ENCODE measurements at regions not wholly inside any gene's neighbourhood (a gene's known extent, or its start where the extent isn't known, plus 50 kb on each side); places are given as distances from the start of the nearest gene placed in this dataset.

DNA sequence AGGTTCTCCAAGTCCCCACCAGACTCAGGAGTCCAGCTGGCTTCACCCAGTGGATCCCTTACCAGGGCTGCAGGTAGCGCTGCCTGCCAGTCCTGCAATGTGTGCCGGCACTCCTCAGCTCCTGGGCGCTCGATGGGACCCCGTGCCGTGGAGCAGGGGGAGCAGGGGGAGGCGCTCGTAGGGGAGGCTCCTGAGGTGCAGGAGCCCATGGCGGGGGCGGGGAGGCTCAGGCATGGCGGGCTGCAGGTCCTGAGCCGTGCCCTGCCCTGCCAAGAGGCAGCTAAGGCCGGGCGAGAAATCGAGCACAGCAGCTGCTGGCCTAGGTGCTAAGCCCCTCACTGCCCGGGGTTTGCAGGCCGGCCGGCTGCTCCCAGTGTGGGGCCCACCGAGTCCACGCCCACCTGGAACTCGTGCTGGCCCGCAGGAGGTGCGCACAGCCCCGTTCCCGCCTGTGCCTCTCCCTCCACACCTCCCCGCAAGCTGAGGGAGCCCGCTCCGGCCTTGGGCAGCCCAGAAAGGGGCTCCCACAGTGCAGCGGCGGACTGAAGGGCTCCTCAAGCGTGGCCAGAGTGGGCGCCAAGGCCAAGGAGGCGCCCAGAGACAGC is 792.9 kb upstream of the CCDC179 start:
- no peaks in the 10 kb centered on the region for H3K4me1 ChIP-seq
- H3K9me3 ChIP-seq: no peaks in the 10 kb centered on the region
- DNase-seq: no peak
- no peaks in the 10 kb centered on the region for H3K36me3 ChIP-seq
- no peak overlapping the region for H3K4me3 ChIP-seq (ENCODE audit: low read depth, low read length)
- no peaks in the 10 kb centered on the region for H3K27me3 ChIP-seq
- no peak for TF ChIP-seq CTCF (IDR thresholded peaks at IDR 0.05; ENCODE audit: low read depth, low read length)

DNA sequence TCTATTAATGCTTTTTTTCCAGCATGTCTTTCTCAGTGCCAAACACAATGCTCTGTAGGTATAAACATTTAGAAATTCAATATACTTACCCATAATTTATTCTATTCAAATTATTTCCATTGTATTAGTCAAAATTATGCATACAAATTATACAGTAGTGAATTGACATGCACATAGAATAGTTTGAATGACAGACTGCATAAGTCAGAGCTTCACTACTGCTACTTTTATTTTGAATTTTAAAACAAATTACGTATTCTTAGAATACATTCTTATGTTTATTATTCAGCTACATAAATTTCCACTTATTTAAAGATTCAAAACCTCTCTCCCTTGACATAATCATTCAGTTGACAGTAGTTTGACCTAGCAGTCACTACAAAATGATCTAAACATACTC is 808.0 kb upstream of the CCDC179 start:
- DNase-seq: no peak
- Histone ChIP-seq H3K9me3 (no peaks in the 10 kb centered on the region), H3K27me3 (no peaks in the 10 kb centered on the region), H3K4me3 (ENCODE audit: low read depth, low read length) (no peak overlapping the region), H3K4me1 (no peaks in the 10 kb centered on the region), H3K36me3 (no peaks in the 10 kb centered on the region)
- TF ChIP-seq CTCF (IDR thresholded peaks at IDR 0.05; ENCODE audit: low read depth, low read length): no peak

DNA sequence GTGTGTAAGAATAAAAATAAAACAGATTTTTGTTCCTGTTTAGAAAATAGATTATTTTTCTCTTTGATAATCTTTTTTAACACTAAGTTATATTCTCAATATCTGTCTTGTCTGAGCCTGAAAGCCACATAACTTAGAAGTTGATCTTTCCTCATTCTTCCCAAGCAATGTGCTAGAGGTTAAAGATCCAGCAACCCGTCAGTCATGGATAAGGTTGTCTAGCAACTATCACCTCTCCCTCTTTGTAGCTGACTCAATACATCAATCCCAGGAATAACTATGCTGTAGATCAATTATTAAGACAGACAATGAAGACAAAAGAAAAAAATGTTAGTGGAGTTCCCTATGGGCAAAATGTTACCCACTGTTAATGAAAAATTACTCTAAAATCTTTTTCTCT is 813.1 kb upstream of the CCDC179 start:
- H3K9me3 ChIP-seq: no peaks in the 10 kb centered on the region
- H3K36me3 ChIP-seq: no peaks in the 10 kb centered on the region
- H3K4me1 ChIP-seq: no peaks in the 10 kb centered on the region
- H3K4me3 ChIP-seq (ENCODE audit: low read depth, low read length): no peak overlapping the region
- no peak for TF ChIP-seq CTCF (IDR thresholded peaks at IDR 0.05; ENCODE audit: low read depth, low read length)
- DNase-seq: no peak
- H3K27me3 ChIP-seq: no peaks in the 10 kb centered on the region

DNA sequence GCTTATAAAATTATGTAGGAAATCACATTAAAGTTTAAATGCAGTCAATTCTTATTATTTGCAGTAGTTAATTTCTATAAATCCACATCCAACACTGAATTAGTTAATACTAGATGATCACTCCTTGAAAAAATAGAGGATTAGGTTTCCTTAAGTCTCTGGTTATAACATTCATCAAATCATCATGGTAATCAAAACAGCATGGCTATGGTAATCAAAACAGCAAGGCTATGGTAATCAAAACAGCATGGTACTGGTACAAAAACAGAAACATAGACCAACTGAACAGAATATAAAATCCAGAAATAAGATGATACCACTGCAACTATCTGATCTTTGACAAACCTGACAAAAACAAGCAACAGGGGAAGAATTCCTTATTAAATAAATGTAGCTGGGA is 814.6 kb upstream of the CCDC179 start:
- Histone ChIP-seq H3K9me3 (no peaks in the 10 kb centered on the region), H3K27me3 (no peaks in the 10 kb centered on the region), H3K4me3 (ENCODE audit: low read depth, low read length) (no peak overlapping the region), H3K4me1 (no peaks in the 10 kb centered on the region), H3K36me3 (no peaks in the 10 kb centered on the region)
- no peak for TF ChIP-seq CTCF (IDR thresholded peaks at IDR 0.05; ENCODE audit: low read depth, low read length)
- no peak for DNase-seq

- Histone ChIP-seq H3K36me3 (no peaks in the 10 kb centered on the region), H3K4me1 (no peaks in the 10 kb centered on the region), H3K27me3 (no peaks in the 10 kb centered on the region), H3K4me3 (ENCODE audit: low read depth, low read length) (no peak overlapping the region), H3K9me3 (no peaks in the 10 kb centered on the region)
- no peak for DNase-seq
- TF ChIP-seq CTCF (IDR thresholded peaks at IDR 0.05; ENCODE audit: low read depth, low read length): no peak
Measured at GRCh38 chr11:23679041-23679440, 817.8 kb upstream of the LUZP2 start.

DNA sequence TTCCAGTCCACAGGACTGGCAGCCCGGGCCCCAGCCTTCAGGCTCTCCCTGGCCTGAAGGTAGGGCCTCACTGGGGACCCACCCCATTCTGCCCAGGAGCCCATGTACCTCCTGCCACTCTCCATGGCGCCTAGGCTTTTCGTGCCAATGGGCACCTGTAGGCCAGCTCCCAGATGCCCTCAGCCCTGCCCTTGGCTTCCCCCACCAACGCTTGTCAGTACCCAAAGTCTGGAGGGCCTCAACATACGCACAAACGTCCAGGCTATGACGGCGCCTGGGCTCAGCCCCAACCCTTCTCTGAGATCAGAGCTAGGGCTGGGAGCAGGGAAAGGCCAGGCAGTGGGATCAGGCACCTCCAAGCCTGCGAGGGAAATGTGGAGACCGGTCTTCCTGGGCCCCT is 816.9 kb upstream of the LUZP2 start:
- no peaks in the 10 kb centered on the region for H3K4me1 ChIP-seq

More for the DNA sequence above, 816.9 kb upstream of the LUZP2 start:
- no peaks in the 10 kb centered on the region for H3K27me3 ChIP-seq
- H3K36me3 ChIP-seq: no peaks in the 10 kb centered on the region
- no peak for TF ChIP-seq CTCF (IDR thresholded peaks at IDR 0.05; ENCODE audit: low read depth, low read length)
- no peak overlapping the region for H3K4me3 ChIP-seq (ENCODE audit: low read depth, low read length)
- H3K9me3 ChIP-seq: no peaks in the 10 kb centered on the region
- no peak for DNase-seq
